Heart right ventricle (tissue), 16 donors: ENCODE measurements at regions not wholly inside any gene's neighbourhood (a gene's known extent, or its start where the extent isn't known, plus 50 kb on each side); places are given as distances from the start of the nearest gene placed in this dataset.
A peak's percentile ranks its signal among the peaks of the same experiment; 100 is the strongest.

Source experiments
- ATAC-seq, 8 donors: fragments of 200-7000 bp; cut with Tn5 transposase; one replicate each; pipeline ENCODE4 v1.9.1; 2020; ENCODE audit warnings: mild to moderate bottlenecking in 8 of 8, moderate library complexity in 8 of 8, moderate number of reproducible peaks in 1 of 8
- DNase-seq, 2 donors: peaks; one replicate each; pipeline ENCODE4 v3.0.0-alpha.2; 2020
- H3K27ac ChIP-seq, 10 donors: fragments of 200-600 bp; sonication (generic) in 2 of 10; one replicate each; pipeline versions ENCODE4 v1.5.0 to v1.8.0; 2020 to 2022; ENCODE audit warnings: mild to moderate bottlenecking in 3 of 10
- H3K27me3 ChIP-seq, 7 donors: fragments of 200-600 bp; one replicate each; pipeline ENCODE4 v1.8.0; 2021 to 2022; ENCODE audit warnings: mild to moderate bottlenecking in 2 of 7
- H3K36me3 ChIP-seq, 9 donors: fragments of 200-600 bp; sonication (generic) in 1 of 9; one replicate each; pipeline versions ENCODE4 v1.5.0 to v1.8.0; 2020 to 2022; ENCODE audit warnings: mild to moderate bottlenecking in 2 of 9
- H3K4me1 ChIP-seq, 9 donors: fragments of 200-600 bp; sonication (generic) in 1 of 9; one replicate each; pipeline versions ENCODE4 v1.5.0 to v1.8.0; 2020 to 2022; ENCODE audit warnings: mild to moderate bottlenecking in 4 of 9
- H3K4me3 ChIP-seq, 10 donors: fragments of 200-600 bp; sonication (generic) in 2 of 10; one replicate each; pipeline versions ENCODE4 v1.5.0 to v1.8.0; 2020 to 2022; ENCODE audit warnings: mild to moderate bottlenecking in 7 of 10, moderate library complexity in 2 of 10
- H3K9me3 ChIP-seq, 11 donors: fragments of 200-600 bp in 10 of 11; sonication (generic) in 2 of 11; one replicate each; pipeline versions ENCODE4 v1.5.0 to v1.8.0; 2013 to 2022; ENCODE audit warnings: mild to moderate bottlenecking in 2 of 11, control low read depth in 1 of 11, moderate library complexity in 1 of 11
- CTCF ChIP-seq, 9 donors: fragments of 200-600 bp; sonication (generic) in 2 of 9; IDR thresholded peaks; one replicate each; pipeline versions ENCODE4 v1.5.0 to v1.8.0; 2021 to 2022; ENCODE audit warnings: antibody characterized with exemption in 9 of 9, mild to moderate bottlenecking in 5 of 9, moderate library complexity in 1 of 9
- WGBS, 2 donors: extraction: QIAGEN DNeasy Blood & Tissue Kit; methylation state at CpG; one replicate each; pipeline ENCODE4 v1.1.7; 2013; ENCODE audit warnings: inconsistent platforms in 1 of 2; 5-methylcytosine and 5-hydroxymethylcytosine counted together
- intact Hi-C, 10 donors: fragments of 100-400 bp; cut with DNase I; formaldehyde crosslinking; loops; one replicate each; pipeline versions ENCODE4 v1.11.1 to v1.14.2; 2022
- donor health status: Arrhythmogenic right ventricular cardiomyopathy.
- donor health status: ischemic (EF 13 %, LVEDD 7.1; RV severe dilation, severe dysfunction).
- donor health status: healthy with polysubstance abuse.
- donor health status: DM: no; HTN: yes; CAD: no.
- donor health status: DM: no; HTN: no; CAD: no.
- donor health status: ischemic (EF 25% LVEDD 6.9; RV normal size, moderate dysfunction).
- donor health status: ischemic (EF 25% LVEDD 5.7; RV mildly dilated, moderate dysfunction).
- donor health status: healthy.
- donor health status: DM: yes; HTN: yes; CAD: no.
- donor health status: Ischemic cardiomyopathy.
- donor health status: ischemic (EF 35%, LVEDD 5.7; RV mildly dilated, moderate dysfunction).
- donor health status: nonischemic (EF 11% LVEDD 7.7; RV severe dilation, severe dysfunction).
- donor health status: DM: yes; HTN: yes; CAD: no.
- donor health status: PGD.
- donor health status: ischemic (EF 29% LVEDD 5.4; RV normal size, mild dysfunction).
- donor health status: nonischemic (EF 23%, LVEDD 6.1; RV moderate dilation, normal function).

GRCh38 chr11:115775846-115776245, 271.6 kb upstream of the CADM1 start:
- no peak for ATAC-seq
- DNase-seq, result no peak
- no peaks in the 10 kb centered on the region for H3K27me3 ChIP-seq
- TF ChIP-seq CTCF (IDR thresholded peaks at IDR 0.05), result no peak
- no peaks in the 10 kb centered on the region for H3K36me3 ChIP-seq
- H3K27ac ChIP-seq, result peak overlapping the region in 1 of 10 donors; percentile 65
- WGBS, 2 donors, result 85 to 91% methylated on average over 4 of the region's 4 CpGs
- H3K4me1 ChIP-seq, result peaks cover 0 to 26% (median 3%) of the 10 kb centered on the region in 9 donors
- intact Hi-C loops, result no loop called here
- no peak overlapping the region for H3K4me3 ChIP-seq
- H3K9me3 ChIP-seq, result no peaks in the 10 kb centered on the region

- Histone ChIP-seq H3K4me1 (peaks cover 0 to 24% (median 3%) of the 10 kb centered on the region in 9 donors), H3K27ac (peak overlapping the region in 2 of 10 donors; percentile 11 to 50), H3K27me3 (no peaks in the 10 kb centered on the region), H3K36me3 (no peaks in the 10 kb centered on the region), H3K9me3 (no peaks in the 10 kb centered on the region), H3K4me3 (no peak overlapping the region)
- WGBS, 2 donors, result 68 to 81% methylated on average over 7 of the region's 7 CpGs
- ATAC-seq, result peak in 7 of 8 donors; percentile 39 to 86 (median 67)
- intact Hi-C loops, result no loop called here
- no peak for TF ChIP-seq CTCF (IDR thresholded peaks at IDR 0.05)
- DNase-seq, result no peak
Observed at GRCh38 chr11:115774756-115775155, 270.5 kb upstream of the CADM1 start.

- intact Hi-C loops, result no loop called here
- 83 to 84% methylated on average over 3 of the region's 3 CpGs for WGBS, 2 donors
- Histone ChIP-seq H3K4me3 (no peak overlapping the region), H3K36me3 (no peaks in the 10 kb centered on the region), H3K27me3 (no peaks in the 10 kb centered on the region), H3K9me3 (no peaks in the 10 kb centered on the region), H3K27ac (no peak overlapping the region), H3K4me1 (peaks cover 0 to 9% (median 0%) of the 10 kb centered on the region in 9 donors)
- no peak for TF ChIP-seq CTCF (IDR thresholded peaks at IDR 0.05)
- DNase-seq, result no peak
- ATAC-seq, result no peak
Observed at GRCh38 chr11:115769891-115770290, 265.7 kb upstream of the CADM1 start.

GRCh38 chr11:115767883-115768282, 263.7 kb upstream of the CADM1 start:
- no peaks in the 10 kb centered on the region for H3K36me3 ChIP-seq

More at GRCh38 chr11:115767883-115768282, 263.7 kb upstream of the CADM1 start:
- no peaks in the 10 kb centered on the region for H3K9me3 ChIP-seq
- DNase-seq (no peak), ATAC-seq (no peak)
- WGBS, 2 donors, result 90 to 93% methylated on average over 3 of the region's 3 CpGs
- H3K27ac ChIP-seq, result no peak overlapping the region
- intact Hi-C loops, result no loop called here
- no peaks in the 10 kb centered on the region for H3K4me1 ChIP-seq
- no peak for TF ChIP-seq CTCF (IDR thresholded peaks at IDR 0.05)
- H3K27me3 ChIP-seq, result no peaks in the 10 kb centered on the region
- H3K4me3 ChIP-seq, result no peak overlapping the region
